A673 (cell line): ENCODE measurements at regions not wholly inside any gene's neighbourhood (a gene's known extent, or its start where the extent isn't known, plus 50 kb on each side); places are given as distances from the start of the nearest gene placed in this dataset.

ENCODE experiments used
- CTCF ChIP-seq: fragments of 300-800, 200-600 bp; sonication (generic); conservative IDR thresholded peaks from 2 replicates; pipeline ENCODE4 v1.5.1; 2017; ENCODE audit warnings: low read depth, mild to moderate bottlenecking, antibody characterized with exemption, low read length, moderate library complexity, mixed read lengths
- EZH2 ChIP-seq: fragments of 200-600 bp; sonication (generic); IDR thresholded peaks from 2 replicates; pipeline ENCODE4 v1.6.1; 2017; ENCODE audit warnings: borderline replicate concordance, low read depth, mild to moderate bottlenecking, mixed read lengths, antibody characterized with exemption, low read length; ENCODE audit not compliant: poor library complexity, severe bottlenecking

- no peak for TF ChIP-seq CTCF
- no peak for TF ChIP-seq EZH2
Measured at GRCh38 chr9:30970186-30970585, 1414.3 kb upstream of the ACO1 start.
